RKO (cell line): ENCODE measurements at regions not wholly inside any gene's neighbourhood (a gene's known extent, or its start where the extent isn't known, plus 50 kb on each side); places are given as distances from the start of the nearest gene placed in this dataset.
A peak's percentile ranks its signal among the peaks of the same experiment; 100 is the strongest.

ENCODE experiments used
- DNase-seq: peaks from one replicate; pipeline ENCODE4 v3.0.0-alpha.2; 2016; ENCODE audit warnings: low spot score

DNA sequence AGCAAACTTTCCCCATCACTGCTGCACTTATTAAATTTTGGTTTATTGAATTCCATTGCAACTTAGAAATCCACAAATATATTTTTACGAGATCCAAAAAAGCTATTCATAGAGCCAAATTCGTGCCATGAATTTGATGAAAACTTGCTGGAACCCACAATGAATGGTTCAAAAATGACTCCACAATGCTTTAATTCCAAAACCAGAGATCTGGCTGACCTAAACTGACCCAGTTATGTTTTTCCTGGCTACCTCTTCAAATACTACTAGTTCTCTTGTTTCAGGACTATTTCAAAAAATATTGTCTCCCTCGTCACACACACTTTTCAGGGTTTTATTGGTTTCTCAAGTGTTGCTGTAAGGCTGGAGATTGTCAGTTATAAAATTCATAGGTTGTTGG lies 474.8 kb downstream of the PDGFC start:
- no peak for DNase-seq

DNA sequence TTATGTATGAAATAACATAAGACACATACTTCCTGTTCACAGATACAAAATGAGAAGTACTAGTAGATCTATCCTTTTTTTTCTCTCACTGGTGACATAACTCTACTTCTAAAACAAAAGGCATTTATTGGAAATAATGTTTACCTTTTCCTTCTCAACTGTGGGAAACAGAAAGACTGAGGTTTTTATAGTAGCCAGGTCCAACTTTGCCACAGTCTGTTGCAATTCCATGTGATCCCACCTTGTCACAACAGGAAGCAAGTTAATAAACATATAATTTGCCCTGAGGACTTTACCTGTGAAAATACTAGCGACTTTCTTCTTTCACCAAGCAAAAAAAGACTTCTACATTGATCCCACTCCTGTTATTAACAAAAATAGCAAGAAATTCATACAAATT lies 475.8 kb downstream of the PDGFC start:
- no peak for DNase-seq

DNA sequence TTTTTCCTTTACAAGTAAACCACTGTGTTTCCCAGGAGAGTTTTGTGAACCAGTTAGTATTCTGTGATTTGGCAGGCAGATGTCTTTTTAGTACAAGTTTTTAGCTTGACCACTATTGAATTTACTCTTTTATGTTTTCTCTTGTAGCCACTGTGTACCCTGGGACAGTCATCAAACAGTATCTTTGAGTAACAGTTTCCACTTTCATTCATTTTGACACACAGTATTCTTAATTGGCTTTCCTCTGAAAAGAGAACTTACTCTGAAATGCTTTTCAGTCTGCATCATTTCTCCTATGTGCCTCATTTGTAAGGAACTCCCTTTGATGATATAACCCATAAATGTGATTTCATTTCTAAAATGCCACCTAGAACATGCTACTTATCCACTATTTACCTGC lies 476.5 kb downstream of the PDGFC start:
- DNase-seq, result no peak

DNA sequence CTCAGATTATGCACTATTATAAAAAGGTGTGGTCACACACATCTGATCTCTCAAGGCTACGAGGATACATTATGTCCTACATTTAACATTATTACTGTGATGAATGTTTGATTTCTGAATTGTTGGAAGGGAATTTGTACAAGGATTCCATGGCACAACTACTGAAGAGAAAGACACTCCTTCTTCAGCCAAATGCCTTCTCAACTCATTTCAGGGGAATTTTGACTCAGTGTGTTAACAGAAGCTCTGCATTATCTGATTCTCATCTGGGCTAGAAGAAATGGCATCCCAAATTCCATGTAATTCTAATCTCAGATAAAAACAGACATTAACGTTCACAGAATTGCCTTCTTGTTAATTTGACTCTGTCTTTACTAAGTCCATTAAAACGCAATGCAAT lies 477.7 kb downstream of the PDGFC start:
- no peak for DNase-seq

DNA sequence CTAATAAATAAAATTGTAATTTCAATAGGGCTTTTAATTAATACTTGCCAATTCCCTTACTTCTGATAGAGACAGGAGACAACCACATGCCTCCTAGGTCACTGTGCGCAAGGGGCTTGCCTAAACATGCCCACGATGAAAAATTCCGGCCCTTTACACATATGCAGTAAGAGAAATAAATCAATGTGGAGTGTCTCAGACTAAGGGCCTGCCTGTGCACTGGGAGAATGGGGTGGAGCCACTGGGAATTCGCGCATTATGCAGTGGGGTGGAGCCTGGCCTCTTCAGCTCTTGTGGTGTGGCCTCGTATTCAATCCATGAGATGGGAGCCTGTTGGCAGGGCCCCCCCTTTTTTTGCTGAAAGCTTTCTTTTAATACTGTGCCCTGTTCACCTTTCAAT lies 484.5 kb downstream of the PDGFC start:
- DNase-seq, result no peak

DNA sequence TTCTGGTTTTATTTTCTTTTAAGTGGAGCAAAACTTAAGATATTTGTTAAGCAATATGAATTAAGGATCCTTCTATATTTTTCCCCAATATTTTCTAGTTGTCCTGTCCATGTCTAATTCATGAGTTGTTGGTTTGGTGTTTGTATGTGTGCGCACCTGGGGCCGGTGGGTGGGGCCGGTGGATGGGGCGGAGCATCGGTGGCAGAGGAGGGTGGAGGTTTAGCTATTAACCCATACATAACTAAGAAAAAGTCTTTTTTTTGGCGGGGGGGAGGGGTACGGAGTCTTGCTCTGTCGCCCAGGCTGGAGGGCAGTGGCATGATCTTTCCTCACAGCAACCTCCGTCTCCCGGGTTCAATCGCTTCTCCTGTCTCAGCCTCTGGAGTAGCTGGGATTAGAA lies 489.8 kb downstream of the PDGFC start:
- DNase-seq, result no peak

DNA sequence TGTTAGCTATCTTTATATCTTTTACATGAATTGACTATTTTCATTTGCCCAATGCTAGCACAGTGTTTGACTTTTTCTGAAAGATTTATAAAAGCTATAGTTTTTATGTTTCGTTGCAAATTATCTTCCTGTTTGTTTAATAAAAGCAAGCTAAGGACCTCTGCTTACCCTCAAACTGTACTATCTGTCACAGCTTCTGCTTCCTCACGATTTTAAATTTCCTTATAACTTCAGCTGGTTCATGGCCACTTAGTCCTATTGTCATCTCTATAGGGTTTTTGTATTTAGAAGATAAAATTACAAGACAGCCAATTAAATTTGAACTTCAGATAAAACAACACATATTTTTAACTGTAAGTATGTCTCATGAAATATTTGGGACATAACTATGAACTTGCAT lies 494.0 kb downstream of the PDGFC start:
- DNase-seq, result no peak

DNA sequence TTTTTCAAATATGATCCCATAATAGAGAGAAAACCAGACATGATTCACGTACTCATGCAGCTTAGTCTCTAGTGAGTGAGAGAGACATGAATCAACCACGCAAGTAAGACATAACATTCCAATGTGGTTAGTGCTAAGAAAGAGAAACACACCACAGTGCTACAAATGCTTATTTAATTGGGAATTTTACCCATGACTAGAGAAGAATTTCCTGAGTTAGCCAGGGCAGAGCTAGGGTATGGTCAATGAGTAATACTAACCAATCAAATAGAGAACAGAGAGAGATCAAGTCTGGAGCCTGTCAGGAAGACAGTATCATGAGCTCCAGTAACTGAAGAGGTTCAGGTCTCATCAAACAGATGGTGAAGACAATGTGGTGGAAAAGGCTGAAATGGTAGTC lies 495.2 kb downstream of the PDGFC start:
- DNase-seq, result peak; percentile 91

DNA sequence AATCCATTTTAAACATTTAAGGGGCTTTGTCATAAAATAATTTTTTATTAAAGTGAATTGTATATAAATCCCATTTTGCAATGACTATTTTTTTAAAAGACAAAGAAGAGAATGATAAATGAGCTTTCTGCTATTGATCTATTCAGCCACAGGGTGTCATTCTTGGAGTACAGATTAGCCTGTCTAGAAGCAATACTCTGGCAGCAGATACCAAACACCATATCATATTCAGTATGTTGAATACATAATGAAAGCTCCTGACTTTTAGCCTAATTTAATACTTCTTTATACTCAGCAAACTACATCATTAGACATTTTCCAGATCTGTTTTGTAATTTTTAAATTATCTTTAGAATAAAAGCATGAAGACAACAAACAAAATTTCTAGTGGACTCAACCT lies 496.3 kb downstream of the PDGFC start:
- peak; percentile 65 for DNase-seq

DNA sequence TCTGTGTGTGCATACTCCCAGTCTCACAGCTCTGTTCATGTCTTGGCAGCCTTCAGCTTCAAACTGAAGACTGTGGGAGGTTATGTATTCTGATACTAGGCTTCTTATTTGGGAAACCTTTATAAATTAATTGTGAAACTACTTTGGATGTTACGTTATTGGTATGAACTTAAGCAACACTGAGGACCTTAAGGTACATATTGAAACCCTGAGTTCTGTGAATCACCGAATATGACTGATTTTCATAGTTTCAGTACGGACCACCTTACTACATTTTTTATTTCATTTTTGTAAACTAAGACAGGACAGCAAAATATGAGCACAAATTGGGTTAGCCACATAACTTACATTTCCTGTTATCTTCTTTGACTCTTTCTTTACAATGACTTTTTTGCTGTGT lies 498.4 kb downstream of the PDGFC start:
- DNase-seq, result no peak

DNA sequence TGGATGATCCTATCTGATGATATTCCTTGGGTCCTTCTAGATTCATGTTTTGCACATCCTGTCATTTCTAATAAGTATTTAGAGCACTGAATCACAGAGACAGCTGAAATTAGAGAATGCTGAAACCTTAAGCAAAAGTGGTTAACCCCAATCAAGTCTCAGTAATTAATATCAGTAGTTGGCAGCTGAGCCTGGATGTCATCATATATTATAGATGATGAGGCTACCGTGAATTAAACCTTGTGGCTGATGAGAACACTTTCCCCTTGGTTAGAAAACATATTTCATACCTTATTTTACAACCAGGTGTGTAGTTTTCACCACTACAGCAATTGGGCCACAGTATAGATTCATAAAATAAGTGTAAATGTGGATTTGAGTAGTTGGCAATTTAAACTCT lies 499.0 kb downstream of the PDGFC start:
- no peak for DNase-seq

DNA sequence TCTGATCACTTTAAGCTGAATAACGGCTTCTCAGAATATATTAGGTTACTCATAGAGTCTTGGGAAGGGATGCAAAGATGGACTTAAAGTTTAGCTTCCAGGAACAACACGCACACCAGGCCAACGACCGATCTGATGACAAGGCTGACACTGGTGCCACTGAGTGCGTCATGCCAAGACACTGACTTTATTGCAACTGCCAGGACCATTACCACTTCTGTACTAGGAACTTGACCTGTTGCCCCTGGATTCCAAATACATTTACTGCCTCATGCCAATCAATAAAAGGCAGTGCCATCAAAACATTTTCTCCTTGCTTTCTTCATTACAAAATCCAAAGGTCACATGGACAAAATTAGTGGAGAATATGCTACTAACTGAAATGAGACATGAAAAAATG lies 505.9 kb upstream of the CTSO start:
- DNase-seq, result no peak

DNA sequence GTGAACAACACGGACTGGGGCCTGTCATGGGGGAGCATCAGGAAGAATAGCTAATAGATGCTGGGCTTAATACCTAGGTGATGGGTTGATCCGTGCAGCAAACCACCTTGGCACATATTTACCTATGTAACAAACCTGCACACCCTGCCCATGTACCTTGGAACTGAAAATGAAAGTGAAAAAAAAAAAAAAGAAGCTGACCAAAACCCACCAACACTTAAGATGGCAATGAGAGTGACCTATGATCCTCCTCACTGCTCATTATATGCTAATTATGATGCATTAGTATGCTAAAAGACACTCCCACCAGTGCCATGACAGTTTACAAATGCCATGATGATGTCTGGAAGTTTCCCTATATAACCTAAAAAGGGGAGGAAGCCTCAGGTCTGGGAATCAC lies 503.2 kb upstream of the CTSO start:
- no peak for DNase-seq

DNA sequence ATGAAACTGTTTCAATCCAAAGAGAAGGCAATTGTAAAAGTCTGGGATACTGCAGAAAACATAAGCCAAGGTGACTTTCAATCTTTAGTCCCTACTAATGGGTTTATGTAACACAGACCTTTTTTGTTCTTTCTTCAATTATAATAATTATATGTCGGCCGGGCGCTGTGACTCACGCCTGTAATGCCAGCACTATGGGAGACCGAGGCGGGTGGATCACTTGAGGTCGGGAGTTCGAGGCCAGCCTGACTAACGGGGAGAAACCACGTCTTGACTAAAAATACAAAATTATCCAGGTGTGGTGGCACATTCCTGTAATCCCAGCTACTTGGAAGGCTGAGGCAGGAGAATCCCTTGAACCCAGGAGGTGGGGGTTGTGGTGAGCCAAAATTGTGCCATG lies 489.8 kb upstream of the CTSO start:
- no peak for DNase-seq

DNA sequence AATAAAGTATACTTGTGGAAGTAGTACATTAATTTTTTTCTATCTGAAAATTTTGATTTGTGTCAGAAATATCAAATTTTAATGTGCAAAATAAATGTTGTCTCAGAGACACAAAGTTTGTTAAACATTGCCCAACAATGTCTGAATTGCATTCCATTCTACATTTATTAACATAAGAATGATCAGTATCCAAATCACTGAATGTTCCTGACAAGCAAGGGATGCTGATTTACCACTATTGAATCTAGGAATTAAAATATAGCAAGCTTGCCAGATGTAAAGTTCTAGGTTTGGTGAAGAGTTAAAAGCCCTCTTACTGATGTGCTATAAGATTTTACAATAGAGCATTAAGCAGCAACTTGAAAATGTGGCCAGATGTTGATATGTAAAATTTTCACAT lies 489.2 kb upstream of the CTSO start:
- no peak for DNase-seq

DNA sequence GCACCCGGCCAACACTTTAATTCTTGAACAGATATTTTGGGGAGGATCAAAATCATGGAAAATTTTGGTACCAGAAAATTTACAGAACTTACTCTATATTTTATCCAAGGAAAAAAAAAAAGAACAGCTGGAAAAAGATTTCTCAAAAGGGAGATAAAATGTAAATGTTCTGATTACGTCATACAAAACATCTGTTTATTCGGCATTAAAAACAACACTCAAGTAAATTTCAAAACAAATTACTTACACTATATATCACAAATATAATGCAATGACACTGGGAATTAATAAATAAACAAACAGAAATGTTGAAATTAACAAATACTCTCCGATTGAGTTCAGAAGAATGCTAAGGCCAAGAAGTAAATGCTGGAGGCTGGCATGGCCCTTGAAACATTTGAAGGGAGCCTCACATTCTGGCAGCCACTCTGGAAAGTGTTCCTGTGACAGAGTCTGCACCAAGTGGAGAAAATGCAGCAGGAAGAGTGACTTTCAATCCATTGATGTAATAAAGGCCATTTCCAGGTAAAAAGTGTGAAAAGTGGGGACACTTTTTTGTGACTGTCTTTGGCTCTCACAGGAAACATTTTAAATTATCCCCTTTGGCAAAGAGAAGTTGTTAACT lies 486.0 kb upstream of the CTSO start:
- DNase-seq, result no peak

DNA sequence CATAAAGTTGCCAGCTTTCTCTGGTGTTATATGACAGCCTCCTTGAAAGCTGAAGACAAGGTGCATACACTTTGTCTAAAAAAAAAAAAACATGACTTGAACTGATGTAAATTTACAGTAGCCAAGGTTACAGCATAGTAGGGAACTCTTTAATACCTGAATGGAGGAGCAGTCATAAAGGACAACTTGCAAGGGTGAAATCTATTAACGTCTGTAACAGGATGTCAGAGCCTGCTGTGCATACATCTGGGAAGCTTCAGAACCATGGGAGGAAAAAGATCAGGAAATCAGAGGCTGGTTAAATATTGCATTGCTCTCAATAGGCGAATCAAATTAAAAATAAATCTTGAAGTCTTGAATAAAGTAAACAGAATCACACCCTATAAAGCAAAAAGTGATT lies 484.0 kb upstream of the CTSO start:
- DNase-seq, result no peak

DNA sequence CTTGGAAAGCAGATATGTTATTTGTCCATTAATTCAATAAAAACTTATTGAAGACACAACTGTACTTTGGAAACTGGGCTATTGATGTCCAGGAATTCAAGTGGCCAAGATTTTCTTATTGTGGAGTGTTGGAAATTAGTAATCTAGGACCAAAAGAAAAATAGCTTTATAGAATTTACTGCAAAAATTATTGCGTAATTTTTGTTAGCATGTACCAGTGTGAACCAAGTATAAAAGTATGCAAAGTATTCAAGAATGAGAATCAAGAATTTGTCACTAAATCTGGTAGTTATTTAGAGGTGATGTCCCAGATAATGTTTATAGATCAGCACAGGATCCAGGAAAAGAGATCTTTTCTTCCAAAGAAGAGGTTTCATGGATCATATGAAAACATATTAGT lies 468.9 kb upstream of the CTSO start:
- DNase-seq, result no peak

DNA sequence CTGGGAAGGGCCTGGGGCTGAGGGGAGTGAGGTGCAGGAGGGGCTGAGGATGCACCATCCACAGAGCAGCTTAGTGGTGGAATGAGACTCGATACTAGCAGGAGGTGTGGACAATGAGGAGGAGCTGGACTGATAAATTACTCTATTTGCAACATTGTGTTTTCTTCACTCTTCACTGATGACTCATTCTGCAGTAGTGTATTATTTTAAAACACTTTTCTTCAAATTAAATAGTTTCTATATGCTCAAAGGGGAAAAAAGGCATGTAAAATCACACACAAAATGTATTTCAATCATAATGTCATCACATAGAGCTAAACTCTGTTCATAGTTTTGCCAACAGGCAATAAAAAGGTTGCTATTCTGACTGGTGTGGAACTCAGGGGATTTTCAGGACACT lies 467.0 kb upstream of the CTSO start:
- DNase-seq, result no peak

DNA sequence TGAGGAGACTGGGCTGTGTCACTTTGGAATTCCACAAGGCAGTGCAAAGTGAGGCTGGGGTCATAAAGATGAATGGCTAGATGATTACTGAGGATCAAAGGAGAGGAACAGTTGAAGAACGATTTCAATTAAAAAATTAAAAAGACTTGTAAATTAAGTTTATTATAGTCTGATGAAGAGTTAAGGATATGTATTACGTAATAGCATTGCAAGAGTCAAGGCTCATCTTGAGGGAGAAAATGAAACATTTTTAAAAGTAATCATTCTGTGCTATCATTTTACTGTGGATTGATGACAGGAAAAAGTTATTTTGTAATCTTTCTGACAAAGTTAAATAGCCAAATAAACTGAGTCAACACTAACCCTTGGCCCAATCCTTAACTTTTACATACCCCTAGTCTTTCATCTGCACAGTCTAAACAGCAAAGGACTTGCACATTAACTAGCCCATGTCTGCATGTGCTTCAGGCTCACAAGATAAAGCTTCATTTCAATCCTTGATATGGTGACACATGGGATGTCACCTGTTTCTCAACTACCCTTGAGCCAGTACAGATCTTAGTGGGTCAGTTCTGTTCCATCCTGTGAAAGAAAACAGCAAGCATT lies 465.5 kb upstream of the CTSO start:
- DNase-seq, result no peak

DNA sequence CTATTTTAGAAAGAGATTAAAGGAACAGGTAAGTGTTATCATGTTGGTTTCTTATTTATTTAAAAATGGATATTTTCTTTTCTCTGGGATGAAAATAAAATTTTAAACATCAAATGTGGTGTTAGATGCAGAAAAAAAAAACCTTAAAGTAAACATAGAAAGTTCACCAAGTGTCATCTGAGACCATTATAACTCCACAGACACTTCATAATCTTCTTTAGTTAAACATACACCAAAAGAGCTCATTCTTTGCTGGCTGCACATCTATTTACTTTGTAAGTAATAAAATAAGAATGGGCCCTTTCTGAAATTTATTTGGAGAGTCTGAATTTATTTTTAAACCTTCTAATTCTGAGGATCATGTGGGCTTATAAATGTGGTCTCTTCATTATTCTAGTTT lies 460.7 kb upstream of the CTSO start:
- DNase-seq, result no peak

DNA sequence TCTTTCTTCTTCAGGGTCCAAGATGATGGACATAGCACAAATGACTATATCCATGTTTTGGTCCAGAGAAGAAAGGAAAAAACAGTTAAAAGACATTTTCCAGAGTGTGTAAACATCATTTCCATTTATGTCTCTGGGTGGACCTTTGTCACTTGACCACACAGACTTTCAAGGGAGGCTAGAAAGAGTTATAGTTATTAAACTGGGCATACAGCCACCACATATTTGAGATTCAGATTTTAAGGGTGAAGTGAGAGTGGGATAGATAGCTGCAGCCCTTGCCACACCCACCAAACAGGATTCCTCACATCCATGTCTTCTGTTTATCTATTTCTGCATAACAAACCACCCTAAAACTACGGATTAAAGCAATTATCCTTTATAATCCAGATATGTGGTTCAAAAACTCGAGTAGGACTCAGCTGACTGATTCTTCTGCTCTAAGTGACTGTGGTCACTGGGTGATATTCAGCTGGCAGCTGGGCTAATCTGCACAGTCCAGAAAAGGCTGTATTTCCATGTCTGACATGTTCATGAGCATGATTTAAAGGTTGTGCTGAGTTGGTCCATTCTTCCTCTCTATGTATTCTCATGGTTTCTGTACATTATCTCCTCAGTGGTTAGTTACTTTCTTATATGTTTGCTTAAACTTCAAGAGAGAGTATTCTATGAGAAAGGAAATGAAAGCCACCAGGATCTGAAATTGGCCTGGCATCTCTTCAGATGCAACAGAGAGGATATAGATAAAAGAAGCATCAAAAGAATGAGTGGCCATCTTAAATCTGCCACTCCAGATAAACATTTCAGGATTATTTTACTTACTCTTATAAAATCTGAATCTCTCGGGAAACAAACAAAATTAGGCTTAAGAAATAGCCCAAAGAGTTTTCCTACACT lies 459.8 kb upstream of the CTSO start:
- DNase-seq, result no peak

DNA sequence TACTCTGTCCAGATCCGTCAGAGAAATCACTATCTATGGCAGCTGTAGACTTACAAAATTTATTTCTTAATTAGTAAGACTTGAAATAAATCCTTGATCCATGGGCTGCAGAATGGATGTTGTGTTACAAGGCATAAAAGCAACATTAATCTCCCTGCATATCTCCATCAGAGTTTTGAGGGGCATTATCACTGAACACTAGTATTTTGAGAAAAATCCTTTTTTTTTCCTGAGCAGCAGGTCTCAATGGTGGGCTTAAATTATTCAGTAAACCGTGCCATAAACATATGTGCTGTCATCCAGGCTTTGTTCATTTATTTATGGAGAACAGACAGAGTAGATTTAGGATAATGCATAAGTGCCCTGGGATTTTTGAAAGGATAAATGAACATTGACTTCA lies 457.9 kb upstream of the CTSO start:
- DNase-seq, result no peak

DNA sequence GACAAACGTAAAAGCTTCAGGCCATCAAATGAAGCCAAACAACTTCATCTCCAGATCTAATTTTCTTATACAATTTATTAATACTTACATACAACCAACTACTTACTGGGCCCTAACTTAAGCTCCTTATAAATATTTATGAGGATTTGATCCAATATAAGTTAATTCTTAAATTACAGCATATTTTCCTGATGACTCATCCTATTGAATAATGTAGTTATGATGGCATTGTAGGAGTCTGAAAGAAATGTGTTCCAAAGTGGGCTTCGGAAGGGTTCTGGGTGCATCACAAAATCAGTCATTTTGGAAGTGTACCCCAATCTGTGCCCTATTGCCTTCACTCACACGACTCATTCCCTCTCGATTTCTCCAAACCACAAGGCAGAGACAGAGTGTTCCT lies 455.1 kb upstream of the CTSO start:
- no peak for DNase-seq
